Keratinocyte (primary cell): ENCODE measurements at regions not wholly inside any gene's neighbourhood (a gene's known extent, or its start where the extent isn't known, plus 50 kb on each side); places are given as distances from the start of the nearest gene placed in this dataset.

ENCODE experiments used
- CTCF ChIP-seq, 3 experiments: IDR thresholded peaks in 1 of 3; conservative IDR thresholded peaks in 1 of 3; optimal IDR thresholded peaks in 1 of 3; 2 replicates in 2 of 3; 3 replicates in 1 of 3; pipeline versions ENCODE3 to v1.5.1; 2011; ENCODE audit warnings: low read length in 3 of 3, mild to moderate bottlenecking in 3 of 3, moderate library complexity in 2 of 3, control low read depth in 1 of 3, inconsistent platforms in 1 of 3; ENCODE audit not compliant: insufficient read depth in 2 of 3; ENCODE audit errors: extremely low read depth in 1 of 3
- EZH2 ChIP-seq: IDR thresholded peaks from one replicate; pipeline ENCODE4 v1.6.1; 2012; ENCODE audit warnings: inconsistent platforms, mild to moderate bottlenecking, low read length, moderate library complexity

DNA sequence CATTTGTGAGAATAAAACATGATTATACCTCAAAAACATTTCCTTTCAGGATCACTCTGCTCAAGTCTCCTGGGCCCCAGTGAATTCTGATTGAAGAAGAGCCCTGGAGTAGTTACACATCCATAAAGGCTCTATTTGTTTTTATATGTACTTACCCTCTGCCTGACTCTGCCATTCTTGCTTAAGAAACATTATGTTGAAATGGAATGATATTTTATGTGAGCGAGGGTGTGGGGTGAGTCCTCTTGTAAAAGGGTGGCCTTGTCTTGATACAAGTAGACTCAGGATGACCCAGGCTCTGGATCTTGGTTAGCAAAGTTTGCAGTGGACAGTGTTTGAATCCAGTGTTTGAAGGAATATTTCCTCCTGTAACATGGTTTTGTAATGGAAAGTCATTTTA is 215.4 kb upstream of the PREP start:
- TF ChIP-seq EZH2 (no peak), CTCF (optimal IDR thresholded peaks at IDR 0.05 in 1 of 3, IDR thresholded peaks at IDR 0.05 in 1 of 3, conservative IDR thresholded peaks at IDR 0.05 in 1 of 3; ENCODE audit: extremely low read depth in 1 of 3, insufficient read depth in 2 of 3, low read length in 3 of 3) (no peak)
